PC-3 (cell line): ENCODE measurements at regions not wholly inside any gene's neighbourhood (a gene's known extent, or its start where the extent isn't known, plus 50 kb on each side); places are given as distances from the start of the nearest gene placed in this dataset.

Experiments
- EZH2 ChIP-seq: fragments of 300-600 bp; sonication (generic); IDR thresholded peaks from one replicate; pipeline ENCODE4 v1.6.1; 2017; ENCODE audit warnings: antibody characterized with exemption, mild to moderate bottlenecking, low read length; ENCODE audit not compliant: unreplicated experiment
- EZH2phosphoT487 ChIP-seq: fragments of 300-600 bp; sonication (generic); IDR thresholded peaks from 2 replicates; pipeline ENCODE4 v1.6.1; 2018; ENCODE audit warnings: mild to moderate bottlenecking, antibody characterized with exemption, low read length, borderline replicate concordance
- TF ChIP-seq, protein P1 (sequence below): fragments of 300-600 bp; sonication (generic); conservative IDR thresholded peaks from 2 replicates; pipeline ENCODE4 v1.5.1; 2017; ENCODE audit warnings: antibody characterized with exemption, low read depth, mild to moderate bottlenecking, low read length

DNA sequence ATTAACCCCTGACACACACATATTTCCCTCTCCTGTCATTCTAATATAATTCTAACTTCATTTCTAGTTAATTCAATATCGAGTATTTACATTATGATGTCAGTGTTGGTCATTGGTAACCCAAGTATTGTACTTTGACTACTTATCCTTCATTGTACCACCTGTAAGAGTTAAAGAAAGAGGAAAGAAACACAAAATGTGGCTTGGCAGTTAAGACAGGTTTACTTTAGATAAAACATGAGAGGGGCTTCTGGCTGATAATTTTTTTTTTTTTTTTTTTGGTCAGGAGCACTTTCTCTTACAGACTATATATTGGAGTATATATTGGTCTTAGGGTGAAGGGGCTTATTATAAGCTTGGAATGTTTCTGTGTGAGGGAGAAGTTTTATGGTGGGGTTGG, 57.0 kb upstream of the ACYP2 start:
- TF ChIP-seq, protein P1, sequence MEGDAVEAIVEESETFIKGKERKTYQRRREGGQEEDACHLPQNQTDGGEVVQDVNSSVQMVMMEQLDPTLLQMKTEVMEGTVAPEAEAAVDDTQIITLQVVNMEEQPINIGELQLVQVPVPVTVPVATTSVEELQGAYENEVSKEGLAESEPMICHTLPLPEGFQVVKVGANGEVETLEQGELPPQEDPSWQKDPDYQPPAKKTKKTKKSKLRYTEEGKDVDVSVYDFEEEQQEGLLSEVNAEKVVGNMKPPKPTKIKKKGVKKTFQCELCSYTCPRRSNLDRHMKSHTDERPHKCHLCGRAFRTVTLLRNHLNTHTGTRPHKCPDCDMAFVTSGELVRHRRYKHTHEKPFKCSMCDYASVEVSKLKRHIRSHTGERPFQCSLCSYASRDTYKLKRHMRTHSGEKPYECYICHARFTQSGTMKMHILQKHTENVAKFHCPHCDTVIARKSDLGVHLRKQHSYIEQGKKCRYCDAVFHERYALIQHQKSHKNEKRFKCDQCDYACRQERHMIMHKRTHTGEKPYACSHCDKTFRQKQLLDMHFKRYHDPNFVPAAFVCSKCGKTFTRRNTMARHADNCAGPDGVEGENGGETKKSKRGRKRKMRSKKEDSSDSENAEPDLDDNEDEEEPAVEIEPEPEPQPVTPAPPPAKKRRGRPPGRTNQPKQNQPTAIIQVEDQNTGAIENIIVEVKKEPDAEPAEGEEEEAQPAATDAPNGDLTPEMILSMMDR: no peak
- TF ChIP-seq EZH2 (no peak), EZH2phosphoT487 (no peak)
